ENCODE measurements at regions not wholly inside any gene's neighbourhood (a gene's known extent, or its start where the extent isn't known, plus 50 kb on each side); places are given as distances from the start of the nearest gene placed in this dataset.

DNA sequence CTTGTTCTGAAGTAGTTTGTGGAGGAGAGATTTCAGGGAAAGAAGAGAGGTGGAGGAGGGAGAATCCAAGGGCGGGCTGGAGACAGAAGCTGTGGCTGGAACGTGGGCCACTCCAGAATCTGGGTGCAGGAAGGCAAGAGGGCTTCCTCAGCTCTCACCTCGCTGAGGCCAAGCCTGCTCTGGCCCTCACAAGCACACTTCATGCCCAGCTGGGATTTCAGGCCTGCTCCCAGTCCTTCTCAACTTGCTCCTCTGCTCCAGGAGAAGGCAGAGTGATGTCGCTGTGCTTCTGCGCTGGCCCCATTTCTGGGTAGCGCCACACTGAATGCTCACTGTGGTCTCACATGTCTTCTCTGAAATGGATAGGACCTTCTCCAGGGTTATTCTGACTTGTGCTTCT is 328.8 kb downstream of the FGF9 start:
- TF ChIP-seq, protein P1, sequence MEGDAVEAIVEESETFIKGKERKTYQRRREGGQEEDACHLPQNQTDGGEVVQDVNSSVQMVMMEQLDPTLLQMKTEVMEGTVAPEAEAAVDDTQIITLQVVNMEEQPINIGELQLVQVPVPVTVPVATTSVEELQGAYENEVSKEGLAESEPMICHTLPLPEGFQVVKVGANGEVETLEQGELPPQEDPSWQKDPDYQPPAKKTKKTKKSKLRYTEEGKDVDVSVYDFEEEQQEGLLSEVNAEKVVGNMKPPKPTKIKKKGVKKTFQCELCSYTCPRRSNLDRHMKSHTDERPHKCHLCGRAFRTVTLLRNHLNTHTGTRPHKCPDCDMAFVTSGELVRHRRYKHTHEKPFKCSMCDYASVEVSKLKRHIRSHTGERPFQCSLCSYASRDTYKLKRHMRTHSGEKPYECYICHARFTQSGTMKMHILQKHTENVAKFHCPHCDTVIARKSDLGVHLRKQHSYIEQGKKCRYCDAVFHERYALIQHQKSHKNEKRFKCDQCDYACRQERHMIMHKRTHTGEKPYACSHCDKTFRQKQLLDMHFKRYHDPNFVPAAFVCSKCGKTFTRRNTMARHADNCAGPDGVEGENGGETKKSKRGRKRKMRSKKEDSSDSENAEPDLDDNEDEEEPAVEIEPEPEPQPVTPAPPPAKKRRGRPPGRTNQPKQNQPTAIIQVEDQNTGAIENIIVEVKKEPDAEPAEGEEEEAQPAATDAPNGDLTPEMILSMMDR (IDR thresholded peaks at IDR 0.05; ENCODE audit: extremely low read depth, insufficient read depth, missing control alignments) = no peak
- in situ Hi-C loops (cut with MboI; ENCODE audit: low pct_unique_long_range_greater_than_20kb, low sequenced_read_pairs, unreplicated experiment) = no loop called here

DNA sequence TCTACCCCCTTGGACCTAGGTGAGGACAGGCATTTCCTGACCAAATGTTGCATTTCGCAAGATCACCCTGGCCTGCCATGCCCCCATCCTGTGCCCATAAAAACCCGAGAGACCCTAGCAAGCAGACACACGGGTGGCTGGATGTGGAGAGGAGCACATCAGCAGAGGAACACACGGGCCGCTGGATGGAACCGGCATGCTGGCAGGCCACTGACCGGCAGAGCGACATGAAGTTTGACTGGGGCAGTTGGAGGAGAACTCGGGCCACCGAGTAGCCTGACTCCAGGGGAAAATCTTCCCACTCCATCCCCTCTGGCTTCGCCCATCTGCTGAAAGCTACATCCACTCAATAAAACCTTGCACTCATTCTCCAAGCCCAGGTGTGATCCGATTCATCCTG is 329.3 kb downstream of the FGF9 start:
- no peak for DNase-seq (ENCODE audit: low spot score)
- in situ Hi-C loops (cut with MboI; ENCODE audit: low pct_unique_long_range_greater_than_20kb, low sequenced_read_pairs, unreplicated experiment) = no loop called here
- TF ChIP-seq, protein P1 (IDR thresholded peaks at IDR 0.05; ENCODE audit: extremely low read depth, insufficient read depth, missing control alignments) = no peak

More for the DNA sequence above, 328.8 kb downstream of the FGF9 start:
- DNase-seq (ENCODE audit: low spot score) = no peak

DNA sequence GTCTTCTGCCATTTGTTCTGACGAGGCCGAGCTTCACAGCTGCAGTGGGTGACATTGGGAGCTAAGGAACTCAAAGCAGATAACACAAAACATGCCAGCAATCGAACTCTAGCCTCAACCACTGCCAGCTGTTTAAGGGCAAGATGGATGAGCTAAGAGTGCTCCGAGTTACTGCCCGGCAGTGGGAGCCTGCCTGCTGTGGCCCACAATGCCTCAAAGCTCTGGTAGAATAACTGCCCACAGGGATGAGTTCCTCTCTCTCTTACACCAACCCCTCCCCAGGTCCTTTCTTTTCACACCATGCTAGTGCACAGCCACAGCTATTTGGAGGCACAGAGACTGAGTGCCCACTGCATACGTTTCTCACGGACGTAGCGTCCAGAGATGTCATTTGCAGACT is 330.5 kb downstream of the FGF9 start:
- DNase-seq (ENCODE audit: low spot score) = no peak
- in situ Hi-C loops (cut with MboI; ENCODE audit: low pct_unique_long_range_greater_than_20kb, low sequenced_read_pairs, unreplicated experiment) = no loop called here
- TF ChIP-seq, protein P1 (IDR thresholded peaks at IDR 0.05; ENCODE audit: extremely low read depth, insufficient read depth, missing control alignments) = no peak

DNA sequence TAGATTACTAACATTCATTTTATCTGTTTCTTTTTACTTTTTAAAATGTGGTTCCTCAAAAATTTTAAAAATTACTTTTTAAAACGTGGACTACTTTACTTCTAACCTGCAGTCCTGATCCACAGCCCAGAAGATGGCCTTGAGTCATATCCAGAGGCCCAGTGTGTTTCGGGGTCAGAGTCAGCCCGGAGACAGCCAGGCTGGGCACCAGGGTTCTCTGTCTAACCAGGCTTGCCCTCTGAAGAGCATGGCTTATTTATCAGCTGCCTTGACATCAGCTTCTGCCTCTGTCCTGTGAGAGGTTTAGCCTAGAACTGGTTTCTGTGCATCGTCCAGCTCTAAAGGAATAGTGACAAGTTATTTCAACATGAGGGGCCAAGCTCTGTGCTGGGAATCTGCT is 332.0 kb downstream of the FGF9 start:
- TF ChIP-seq, protein P1 (IDR thresholded peaks at IDR 0.05; ENCODE audit: extremely low read depth, insufficient read depth, missing control alignments) = no peak
- in situ Hi-C loops (cut with MboI; ENCODE audit: low pct_unique_long_range_greater_than_20kb, low sequenced_read_pairs, unreplicated experiment) = no loop called here
- DNase-seq (ENCODE audit: low spot score) = no peak

DNA sequence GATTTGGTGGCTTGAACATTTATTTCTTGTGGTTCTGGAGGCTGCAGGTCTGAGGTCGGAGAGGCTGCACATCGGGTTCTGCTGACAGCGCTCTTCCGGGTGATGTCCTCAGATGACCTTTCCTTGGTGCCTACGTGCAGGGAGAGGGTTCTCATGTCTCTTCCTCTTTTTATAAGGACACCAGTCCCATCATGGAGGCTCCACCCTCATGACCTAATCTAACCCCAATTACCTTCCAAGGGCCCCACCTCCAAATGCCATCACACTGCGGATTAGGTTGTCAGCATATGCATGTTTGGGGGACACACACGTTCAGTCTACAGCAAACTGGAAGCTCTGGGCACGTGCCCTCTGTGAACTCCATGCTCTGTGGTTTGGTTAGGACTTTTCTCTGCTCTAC is 338.6 kb downstream of the FGF9 start:
- TF ChIP-seq, protein P1 (IDR thresholded peaks at IDR 0.05; ENCODE audit: extremely low read depth, insufficient read depth, missing control alignments) = no peak
- in situ Hi-C loops (cut with MboI; ENCODE audit: low pct_unique_long_range_greater_than_20kb, low sequenced_read_pairs, unreplicated experiment) = no loop called here
- no peak for DNase-seq (ENCODE audit: low spot score)

DNA sequence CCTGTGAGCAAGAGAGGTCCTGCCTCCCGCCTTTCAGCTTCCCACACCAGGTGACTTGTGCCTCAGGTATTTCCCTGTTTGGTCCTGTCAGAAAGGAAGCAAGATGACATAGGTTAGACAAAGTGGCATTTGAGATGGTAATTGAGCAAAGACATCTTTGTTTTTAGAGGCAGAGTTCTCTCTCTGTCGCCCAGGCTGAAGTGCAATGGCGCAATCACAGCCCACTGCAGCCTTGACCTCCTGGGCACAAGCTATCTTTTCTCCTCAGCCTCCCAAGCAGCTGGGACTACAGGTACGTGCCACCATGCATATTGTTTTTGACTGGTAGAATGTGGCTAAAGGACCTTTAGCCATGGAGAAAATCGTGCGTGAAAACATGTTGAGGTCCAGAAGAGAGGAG is 339.1 kb downstream of the FGF9 start:
- no peak for DNase-seq (ENCODE audit: low spot score)
- in situ Hi-C loops (cut with MboI; ENCODE audit: low pct_unique_long_range_greater_than_20kb, low sequenced_read_pairs, unreplicated experiment) = no loop called here
- TF ChIP-seq, protein P1 (IDR thresholded peaks at IDR 0.05; ENCODE audit: extremely low read depth, insufficient read depth, missing control alignments) = no peak

DNA sequence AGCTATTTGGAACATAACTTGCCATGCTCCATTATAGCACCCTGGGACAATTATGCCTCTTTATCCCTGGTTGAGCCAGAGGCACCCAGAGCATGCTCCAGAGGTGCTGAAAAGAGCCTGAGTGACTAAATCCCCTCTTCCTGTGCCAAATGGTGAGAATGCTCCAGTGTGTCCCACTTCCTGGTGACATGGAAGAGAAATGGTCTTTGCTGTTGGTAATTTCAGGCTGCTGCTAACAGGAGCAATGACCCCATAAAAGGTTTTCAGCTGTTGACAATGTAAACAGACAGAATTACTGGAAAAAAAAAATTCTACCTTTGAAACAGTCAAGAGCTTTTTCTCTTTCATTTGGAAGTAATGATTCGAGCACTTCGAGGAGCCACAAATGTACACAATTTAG is 341.8 kb downstream of the FGF9 start:
- no peak for DNase-seq (ENCODE audit: low spot score)
- in situ Hi-C loops (cut with MboI; ENCODE audit: low pct_unique_long_range_greater_than_20kb, low sequenced_read_pairs, unreplicated experiment) = no loop called here
- TF ChIP-seq, protein P1 (IDR thresholded peaks at IDR 0.05; ENCODE audit: extremely low read depth, insufficient read depth, missing control alignments) = no peak

Data from GM13977 (cell line).